ENCODE measurements at regions not wholly inside any gene's neighbourhood (a gene's known extent, or its start where the extent isn't known, plus 50 kb on each side); places are given as distances from the start of the nearest gene placed in this dataset.

GRCh38 chr6:67888886-67889681 lies 746.0 kb upstream of the ADGRB3 start:
- Histone ChIP-seq H3K9me3 (ENCODE audit: low read depth) (no peaks in the 10 kb centered on the region), H3K4me1 (ENCODE audit: insufficient read depth) (no peaks in the 10 kb centered on the region), H3K36me3 (replicated peaks; ENCODE audit: insufficient read depth, low read depth) (no peaks in the 10 kb centered on the region), H3K9me2 (replicated peaks; ENCODE audit: insufficient read depth) (no peaks in the 10 kb centered on the region), H3K27ac (no peak overlapping the region), H3K4me3 (no peak overlapping the region), H3K27me3 (no peaks in the 10 kb centered on the region), H2AFZ (no peak overlapping the region), H4K20me1 (ENCODE audit: insufficient read depth, poor library complexity, severe bottlenecking) (no peaks in the 10 kb centered on the region), H3K79me2 (no peaks in the 10 kb centered on the region), H3K4me2 (no peak overlapping the region)
- DNase-seq (ENCODE audit: low spot score): no peak
- 87% methylated on average over 21 of the region's 21 CpGs for WGBS (ENCODE audit: low lambda C conversion rate, missing lambda C conversion rate)
- TF ChIP-seq EZH2phosphoT487 (IDR thresholded peaks at IDR 0.05; ENCODE audit: low read depth, severe bottlenecking, unreplicated experiment) (no peak), EZH2 (IDR thresholded peaks at IDR 0.05; ENCODE audit: borderline replicate concordance) (no peak)
- TF ChIP-seq, protein P1, sequence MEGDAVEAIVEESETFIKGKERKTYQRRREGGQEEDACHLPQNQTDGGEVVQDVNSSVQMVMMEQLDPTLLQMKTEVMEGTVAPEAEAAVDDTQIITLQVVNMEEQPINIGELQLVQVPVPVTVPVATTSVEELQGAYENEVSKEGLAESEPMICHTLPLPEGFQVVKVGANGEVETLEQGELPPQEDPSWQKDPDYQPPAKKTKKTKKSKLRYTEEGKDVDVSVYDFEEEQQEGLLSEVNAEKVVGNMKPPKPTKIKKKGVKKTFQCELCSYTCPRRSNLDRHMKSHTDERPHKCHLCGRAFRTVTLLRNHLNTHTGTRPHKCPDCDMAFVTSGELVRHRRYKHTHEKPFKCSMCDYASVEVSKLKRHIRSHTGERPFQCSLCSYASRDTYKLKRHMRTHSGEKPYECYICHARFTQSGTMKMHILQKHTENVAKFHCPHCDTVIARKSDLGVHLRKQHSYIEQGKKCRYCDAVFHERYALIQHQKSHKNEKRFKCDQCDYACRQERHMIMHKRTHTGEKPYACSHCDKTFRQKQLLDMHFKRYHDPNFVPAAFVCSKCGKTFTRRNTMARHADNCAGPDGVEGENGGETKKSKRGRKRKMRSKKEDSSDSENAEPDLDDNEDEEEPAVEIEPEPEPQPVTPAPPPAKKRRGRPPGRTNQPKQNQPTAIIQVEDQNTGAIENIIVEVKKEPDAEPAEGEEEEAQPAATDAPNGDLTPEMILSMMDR (IDR thresholded peaks at IDR 0.05; ENCODE audit: poor library complexity): no peak

GRCh38 chr6:67888546-67888885 lies 746.6 kb upstream of the ADGRB3 start:
- 98% methylated on average over 9 of the region's 9 CpGs for WGBS (ENCODE audit: low lambda C conversion rate, missing lambda C conversion rate)

DNA sequence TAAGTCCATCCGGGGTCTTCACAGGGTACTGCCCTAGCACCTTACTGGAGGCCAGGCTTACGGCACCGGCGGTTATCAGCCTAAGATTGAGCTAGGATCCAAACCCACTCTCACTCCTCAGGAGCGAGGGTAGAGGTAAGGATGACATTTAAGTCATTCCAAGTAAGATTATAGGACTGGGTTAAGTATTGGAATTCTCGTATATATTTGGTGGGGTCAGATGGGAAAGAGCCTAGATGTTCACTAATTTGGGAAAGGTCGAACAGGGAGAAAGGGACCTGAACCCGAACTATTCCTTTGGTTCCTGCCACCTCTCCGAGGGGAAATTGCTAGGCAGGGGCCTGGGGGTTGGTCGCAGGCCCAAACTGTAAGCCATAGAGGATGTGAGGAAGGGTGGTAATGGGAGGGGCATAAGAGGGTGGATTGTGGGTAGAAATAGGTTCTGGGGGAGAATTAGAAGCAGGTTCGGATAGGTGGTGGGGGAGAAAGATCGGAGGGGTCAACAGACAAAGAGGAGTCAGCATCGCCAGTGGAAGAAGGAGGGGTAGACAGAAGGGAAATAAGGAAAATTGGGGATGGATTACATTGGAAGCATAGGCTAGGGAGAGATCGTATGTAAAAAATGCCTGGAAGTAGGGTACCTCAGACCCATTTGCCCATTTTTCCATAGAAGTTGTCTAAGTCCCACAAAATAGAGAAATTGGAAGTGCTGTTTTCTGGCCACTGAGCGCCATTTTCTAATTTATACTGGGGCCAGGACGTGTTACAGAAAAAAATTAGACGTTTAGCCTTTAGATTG lies 747.1 kb upstream of the ADGRB3 start:
- TF ChIP-seq EZH2 (IDR thresholded peaks at IDR 0.05; ENCODE audit: borderline replicate concordance): no peak
- TF ChIP-seq, protein P1 (IDR thresholded peaks at IDR 0.05; ENCODE audit: poor library complexity): no peak
- no peak for TF ChIP-seq EZH2phosphoT487 (IDR thresholded peaks at IDR 0.05; ENCODE audit: low read depth, severe bottlenecking, unreplicated experiment)

More at GRCh38 chr6:67888546-67888885, 746.6 kb upstream of the ADGRB3 start:
- Histone ChIP-seq H3K36me3 (replicated peaks; ENCODE audit: insufficient read depth, low read depth) (no peaks in the 10 kb centered on the region), H3K4me2 (no peak overlapping the region), H2AFZ (no peak overlapping the region), H3K27ac (no peak overlapping the region), H3K27me3 (no peaks in the 10 kb centered on the region), H3K4me3 (no peak overlapping the region), H3K9me3 (ENCODE audit: low read depth) (no peaks in the 10 kb centered on the region), H4K20me1 (ENCODE audit: insufficient read depth, poor library complexity, severe bottlenecking) (no peaks in the 10 kb centered on the region), H3K9me2 (replicated peaks; ENCODE audit: insufficient read depth) (no peaks in the 10 kb centered on the region), H3K79me2 (no peaks in the 10 kb centered on the region), H3K4me1 (ENCODE audit: insufficient read depth) (no peaks in the 10 kb centered on the region)
- TF ChIP-seq, protein P1 (IDR thresholded peaks at IDR 0.05; ENCODE audit: poor library complexity): no peak
- TF ChIP-seq EZH2 (IDR thresholded peaks at IDR 0.05; ENCODE audit: borderline replicate concordance) (no peak), EZH2phosphoT487 (IDR thresholded peaks at IDR 0.05; ENCODE audit: low read depth, severe bottlenecking, unreplicated experiment) (no peak)
- no peak for DNase-seq (ENCODE audit: low spot score)

More for the DNA sequence above, 747.1 kb upstream of the ADGRB3 start:
- Histone ChIP-seq H3K4me2 (no peak overlapping the region), H2AFZ (no peak overlapping the region), H4K20me1 (ENCODE audit: insufficient read depth, poor library complexity, severe bottlenecking) (no peaks in the 10 kb centered on the region), H3K36me3 (replicated peaks; ENCODE audit: insufficient read depth, low read depth) (no peaks in the 10 kb centered on the region), H3K79me2 (no peaks in the 10 kb centered on the region), H3K4me1 (ENCODE audit: insufficient read depth) (no peaks in the 10 kb centered on the region), H3K27ac (no peak overlapping the region), H3K4me3 (no peak overlapping the region), H3K27me3 (no peaks in the 10 kb centered on the region), H3K9me3 (ENCODE audit: low read depth) (no peaks in the 10 kb centered on the region), H3K9me2 (replicated peaks; ENCODE audit: insufficient read depth) (no peaks in the 10 kb centered on the region)
- DNase-seq (ENCODE audit: low spot score): no peak
- WGBS (ENCODE audit: low lambda C conversion rate, missing lambda C conversion rate): 94% methylated on average over 17 of the region's 17 CpGs

Measured in hepatocyte (in vitro differentiated cells).